ENCODE measurements at regions not wholly inside any gene's neighbourhood (a gene's known extent, or its start where the extent isn't known, plus 50 kb on each side); places are given as distances from the start of the nearest gene placed in this dataset.
"Not testable (repeated sequence)": the region's sequence is repeated elsewhere in the genome, so short reads cannot be mapped to it uniquely, and the experiment has no call there.

GRCh38 chr13:59404331-59404730 is 759.4 kb downstream of the DIAPH3 start:
- H4K20me1 ChIP-seq (ENCODE audit: insufficient read depth, low read depth, low read length) = no peaks in the 10 kb centered on the region
- H2AFZ ChIP-seq (ENCODE audit: low read length) = no peak overlapping the region
- H3K4me3 ChIP-seq (ENCODE audit: low read length) = no peak overlapping the region
- no peaks in the 10 kb centered on the region for H3K4me1 ChIP-seq (ENCODE audit: low read length)
- no peaks in the 10 kb centered on the region for H3K9me2 ChIP-seq (replicated peaks; ENCODE audit: insufficient read depth, low read length)
- H3K79me2 ChIP-seq (ENCODE audit: low read length) = no peaks in the 10 kb centered on the region
- no peak overlapping the region for H3K9ac ChIP-seq (ENCODE audit: low read length)
- no peak overlapping the region for H3K27ac ChIP-seq (ENCODE audit: low read length)
- DNase-seq = no peak
- H3K9me3 ChIP-seq (ENCODE audit: low read length) = peaks cover 4% of the 10 kb centered on the region; the same call in 1 of the 2 replicates
- H3K27me3 ChIP-seq (ENCODE audit: low read length) = no peaks in the 10 kb centered on the region
- H3K4me2 ChIP-seq (ENCODE audit: low read depth, low read length, poor library complexity, severe bottlenecking) = no peak overlapping the region
- H3K36me3 ChIP-seq (ENCODE audit: insufficient read depth, low read length) = no peaks in the 10 kb centered on the region

- H2AFZ ChIP-seq (ENCODE audit: low read length); H3K9me3 ChIP-seq (ENCODE audit: low read length); H3K27me3 ChIP-seq (ENCODE audit: low read length); H3K36me3 ChIP-seq (ENCODE audit: insufficient read depth, low read length); H3K4me1 ChIP-seq (ENCODE audit: low read length); H4K20me1 ChIP-seq (ENCODE audit: insufficient read depth, low read depth, low read length); H3K79me2 ChIP-seq (ENCODE audit: low read length); H3K27ac ChIP-seq (ENCODE audit: low read length); H3K4me2 ChIP-seq (ENCODE audit: low read depth, low read length, poor library complexity, severe bottlenecking); DNase-seq; H3K9me2 ChIP-seq (replicated peaks; ENCODE audit: insufficient read depth, low read length); H3K9ac ChIP-seq (ENCODE audit: low read length); H3K4me3 ChIP-seq (ENCODE audit: low read length): not testable (repeated sequence)
These were observed 756.5 kb downstream of the DIAPH3 start for GRCh38 chr13:59407251-59407650.

- Histone ChIP-seq H3K79me2 (ENCODE audit: low read length) (no peaks in the 10 kb centered on the region), H3K9me3 (ENCODE audit: low read length) (peaks cover 4% of the 10 kb centered on the region; the same call in 1 of the 2 replicates), H2AFZ (ENCODE audit: low read length) (no peak overlapping the region), H4K20me1 (ENCODE audit: insufficient read depth, low read depth, low read length) (no peaks in the 10 kb centered on the region), H3K27ac (ENCODE audit: low read length) (no peak overlapping the region), H3K9ac (ENCODE audit: low read length) (no peak overlapping the region), H3K36me3 (ENCODE audit: insufficient read depth, low read length) (no peaks in the 10 kb centered on the region), H3K27me3 (ENCODE audit: low read length) (no peaks in the 10 kb centered on the region), H3K4me1 (ENCODE audit: low read length) (peaks cover 4% of the 10 kb centered on the region; the same call in 1 of the 2 replicates), H3K4me3 (ENCODE audit: low read length) (no peak overlapping the region), H3K4me2 (ENCODE audit: low read depth, low read length, poor library complexity, severe bottlenecking) (no peak overlapping the region), H3K9me2 (replicated peaks; ENCODE audit: insufficient read depth, low read length) (no peaks in the 10 kb centered on the region)
- no peak for DNase-seq
These were observed 755.0 kb downstream of the DIAPH3 start for GRCh38 chr13:59408738-59409137.

DNA sequence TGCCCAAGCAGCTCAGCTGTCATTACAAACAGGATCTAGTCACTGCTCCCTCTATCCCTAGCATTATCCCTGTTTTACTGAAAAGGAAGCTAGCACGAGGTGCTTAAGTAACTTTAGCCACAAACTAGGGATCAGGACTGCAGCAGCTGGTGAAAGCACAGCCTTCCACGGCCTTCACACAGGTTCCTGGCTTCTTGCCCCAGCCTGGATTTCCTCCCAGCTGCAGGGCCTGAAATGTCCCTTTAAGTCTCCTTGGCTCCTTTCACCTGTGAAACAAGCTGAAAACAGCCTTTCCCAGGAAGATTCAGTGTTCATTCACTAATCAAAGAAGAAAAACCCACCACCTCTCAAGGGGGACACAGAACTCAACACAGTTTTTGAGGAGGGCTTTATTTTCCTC is 754.5 kb downstream of the DIAPH3 start:
- Histone ChIP-seq H2AFZ (ENCODE audit: low read length) (no peak overlapping the region), H3K27ac (ENCODE audit: low read length) (no peak overlapping the region), H3K4me1 (ENCODE audit: low read length) (peaks cover 4% of the 10 kb centered on the region; the same call in 1 of the 2 replicates), H3K9ac (ENCODE audit: low read length) (no peak overlapping the region), H3K4me2 (ENCODE audit: low read depth, low read length, poor library complexity, severe bottlenecking) (no peak overlapping the region), H3K9me3 (ENCODE audit: low read length) (peaks cover 4% of the 10 kb centered on the region; the same call in 1 of the 2 replicates), H3K4me3 (ENCODE audit: low read length) (no peak overlapping the region), H3K27me3 (ENCODE audit: low read length) (no peaks in the 10 kb centered on the region), H3K79me2 (ENCODE audit: low read length) (no peaks in the 10 kb centered on the region), H3K9me2 (replicated peaks; ENCODE audit: insufficient read depth, low read length) (no peaks in the 10 kb centered on the region), H3K36me3 (ENCODE audit: insufficient read depth, low read length) (no peaks in the 10 kb centered on the region), H4K20me1 (ENCODE audit: insufficient read depth, low read depth, low read length) (no peaks in the 10 kb centered on the region)
- no peak for DNase-seq

GRCh38 chr13:59409634-59410200 is 754.0 kb downstream of the DIAPH3 start:
- H3K36me3 ChIP-seq (ENCODE audit: insufficient read depth, low read length) = no peaks in the 10 kb centered on the region
- H3K9me3 ChIP-seq (ENCODE audit: low read length) = peaks cover 4% of the 10 kb centered on the region; the same call in 1 of the 2 replicates
- DNase-seq = no peak
- H3K27me3 ChIP-seq (ENCODE audit: low read length) = no peaks in the 10 kb centered on the region
- H3K4me3 ChIP-seq (ENCODE audit: low read length) = no peak overlapping the region
- no peaks in the 10 kb centered on the region for H4K20me1 ChIP-seq (ENCODE audit: insufficient read depth, low read depth, low read length)
- no peak overlapping the region for H2AFZ ChIP-seq (ENCODE audit: low read length)
- no peak overlapping the region for H3K4me2 ChIP-seq (ENCODE audit: low read depth, low read length, poor library complexity, severe bottlenecking)
- no peaks in the 10 kb centered on the region for H3K79me2 ChIP-seq (ENCODE audit: low read length)
- no peak overlapping the region for H3K27ac ChIP-seq (ENCODE audit: low read length)
- no peak overlapping the region for H3K9ac ChIP-seq (ENCODE audit: low read length)
- H3K4me1 ChIP-seq (ENCODE audit: low read length) = peaks cover 4% of the 10 kb centered on the region; the same call in 1 of the 2 replicates
- H3K9me2 ChIP-seq (replicated peaks; ENCODE audit: insufficient read depth, low read length) = no peaks in the 10 kb centered on the region

DNA sequence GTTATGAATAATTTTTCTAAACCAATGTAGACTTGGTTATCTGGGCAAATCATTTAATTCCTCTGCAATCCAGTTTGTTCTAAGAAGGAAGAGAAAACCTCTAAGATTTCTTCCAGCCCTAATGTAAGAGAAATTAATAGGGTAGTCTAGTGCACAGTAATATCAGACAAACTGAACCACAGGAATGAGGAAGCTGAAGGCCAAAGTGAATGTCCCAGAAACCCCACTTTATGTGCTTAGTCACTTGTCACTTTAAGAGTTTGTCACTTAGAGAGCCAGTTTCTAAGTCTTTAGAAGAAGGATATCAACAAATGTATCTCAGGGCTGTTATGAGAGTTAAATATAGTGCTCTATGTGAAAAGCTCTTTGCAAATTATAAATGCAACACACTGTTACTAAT is 750.6 kb downstream of the DIAPH3 start:
- Histone ChIP-seq H3K4me2 (ENCODE audit: low read depth, low read length, poor library complexity, severe bottlenecking) (no peak overlapping the region), H3K9me2 (replicated peaks; ENCODE audit: insufficient read depth, low read length) (no peaks in the 10 kb centered on the region), H3K4me1 (ENCODE audit: low read length) (peaks cover 4% of the 10 kb centered on the region; the same call in 1 of the 2 replicates), H3K27ac (ENCODE audit: low read length) (no peak overlapping the region), H3K4me3 (ENCODE audit: low read length) (no peak overlapping the region), H3K9me3 (ENCODE audit: low read length) (no peaks in the 10 kb centered on the region), H3K27me3 (ENCODE audit: low read length) (no peaks in the 10 kb centered on the region), H3K9ac (ENCODE audit: low read length) (no peak overlapping the region), H4K20me1 (ENCODE audit: insufficient read depth, low read depth, low read length) (no peaks in the 10 kb centered on the region), H3K36me3 (ENCODE audit: insufficient read depth, low read length) (no peaks in the 10 kb centered on the region), H3K79me2 (ENCODE audit: low read length) (no peaks in the 10 kb centered on the region), H2AFZ (ENCODE audit: low read length) (no peak overlapping the region)
- no peak for DNase-seq

GRCh38 chr13:59414006-59414405 is 749.7 kb downstream of the DIAPH3 start:
- no peak overlapping the region for H3K4me2 ChIP-seq (ENCODE audit: low read depth, low read length, poor library complexity, severe bottlenecking)
- H3K36me3 ChIP-seq (ENCODE audit: insufficient read depth, low read length) = no peaks in the 10 kb centered on the region
- H2AFZ ChIP-seq (ENCODE audit: low read length) = no peak overlapping the region
- H3K9me2 ChIP-seq (replicated peaks; ENCODE audit: insufficient read depth, low read length) = no peaks in the 10 kb centered on the region
- no peak overlapping the region for H3K9ac ChIP-seq (ENCODE audit: low read length)
- H3K79me2 ChIP-seq (ENCODE audit: low read length) = no peaks in the 10 kb centered on the region
- no peaks in the 10 kb centered on the region for H3K9me3 ChIP-seq (ENCODE audit: low read length)
- no peaks in the 10 kb centered on the region for H3K27me3 ChIP-seq (ENCODE audit: low read length)
- H4K20me1 ChIP-seq (ENCODE audit: insufficient read depth, low read depth, low read length) = no peaks in the 10 kb centered on the region
- no peak for DNase-seq
- H3K4me1 ChIP-seq (ENCODE audit: low read length) = peaks cover 4% of the 10 kb centered on the region; the same call in 1 of the 2 replicates
- no peak overlapping the region for H3K4me3 ChIP-seq (ENCODE audit: low read length)
- no peak overlapping the region for H3K27ac ChIP-seq (ENCODE audit: low read length)

DNA sequence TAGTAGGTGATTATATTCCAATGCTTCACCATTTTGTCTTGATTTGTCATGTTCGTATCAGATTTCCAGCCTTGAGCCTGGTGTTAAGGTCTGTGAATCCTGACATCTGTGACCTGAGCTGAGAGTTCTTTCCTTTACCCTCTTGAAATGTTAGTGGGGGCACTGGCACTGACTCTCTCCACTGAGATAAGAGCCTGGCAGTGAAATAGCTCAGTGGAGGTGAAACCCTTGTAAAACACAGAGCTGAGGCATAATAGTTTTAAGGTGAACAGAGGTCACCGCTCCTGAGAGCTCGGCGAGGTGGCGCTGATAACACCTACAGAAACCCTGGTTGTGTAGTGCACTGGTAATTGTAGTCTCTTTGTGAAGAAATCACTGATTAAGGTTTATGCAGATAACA is 748.2 kb downstream of the DIAPH3 start:
- Histone ChIP-seq H3K36me3 (ENCODE audit: insufficient read depth, low read length) (no peaks in the 10 kb centered on the region), H4K20me1 (ENCODE audit: insufficient read depth, low read depth, low read length) (no peaks in the 10 kb centered on the region), H3K79me2 (ENCODE audit: low read length) (no peaks in the 10 kb centered on the region), H3K4me2 (ENCODE audit: low read depth, low read length, poor library complexity, severe bottlenecking) (no peak overlapping the region), H2AFZ (ENCODE audit: low read length) (no peak overlapping the region), H3K27me3 (ENCODE audit: low read length) (no peaks in the 10 kb centered on the region), H3K9me3 (ENCODE audit: low read length) (no peaks in the 10 kb centered on the region), H3K27ac (ENCODE audit: low read length) (no peak overlapping the region), H3K9ac (ENCODE audit: low read length) (no peak overlapping the region), H3K4me3 (ENCODE audit: low read length) (no peak overlapping the region), H3K9me2 (replicated peaks; ENCODE audit: insufficient read depth, low read length) (no peaks in the 10 kb centered on the region), H3K4me1 (ENCODE audit: low read length) (no peaks in the 10 kb centered on the region)
- no peak for DNase-seq
